Stimulated activated CD4-positive, alpha-beta T cell treated with anti-CD3 and anti-CD28 coated beads, Interleukin-15, amount 100 ng/mL, for 24 hours (primary cell): ENCODE measurements at regions not wholly inside any gene's neighbourhood (a gene's known extent, or its start where the extent isn't known, plus 50 kb on each side); places are given as distances from the start of the nearest gene placed in this dataset.
"Not testable (repeated sequence)": the region's sequence is repeated elsewhere in the genome, so short reads cannot be mapped to it uniquely, and the experiment has no call there.

Experiments
- DNase-seq: peaks from one replicate; pipeline ENCODE4 v3.0.0-alpha.2; 2020

DNA sequence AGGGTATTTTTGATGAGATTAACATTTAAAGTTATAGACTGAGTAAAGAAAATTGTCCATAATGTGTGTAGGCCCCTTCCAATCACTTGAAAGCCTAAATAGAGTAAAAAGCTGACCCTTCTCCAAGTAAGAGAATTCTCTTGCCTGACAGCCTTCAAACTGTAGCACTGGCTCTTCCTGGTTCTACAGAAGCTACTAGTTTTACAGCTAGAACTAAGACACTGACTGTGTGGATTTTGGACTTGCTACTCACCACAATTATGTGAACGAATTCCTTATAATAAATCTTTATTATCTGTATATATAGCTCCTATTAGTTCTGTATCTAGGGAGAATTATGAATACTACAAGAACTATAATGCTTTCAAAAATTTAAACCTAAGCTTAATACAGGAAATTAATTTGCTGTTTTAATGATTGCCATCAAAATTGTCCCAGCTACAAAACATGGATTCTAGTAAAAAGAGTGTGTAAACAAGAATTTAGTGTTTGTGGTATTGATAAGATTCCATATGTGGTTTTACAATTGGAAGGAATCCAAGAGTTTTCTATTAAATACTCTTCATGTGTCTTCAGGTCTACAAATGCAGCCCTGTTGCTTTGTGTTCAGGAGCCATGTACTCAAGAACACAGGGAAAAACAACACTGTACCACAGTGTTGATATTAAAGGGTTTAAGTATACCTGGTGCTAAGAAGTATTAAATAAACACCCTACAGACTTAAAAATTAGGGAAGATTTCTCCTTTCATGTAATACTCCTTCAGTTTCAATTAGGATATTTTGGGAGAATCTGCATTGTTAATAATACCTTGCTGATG is 366.5 kb downstream of the CXXC4 start:
- no peak for DNase-seq

- no peak for DNase-seq
Observed at GRCh38 chr4:104123021-104123420, 371.7 kb downstream of the CXXC4 start.

DNA sequence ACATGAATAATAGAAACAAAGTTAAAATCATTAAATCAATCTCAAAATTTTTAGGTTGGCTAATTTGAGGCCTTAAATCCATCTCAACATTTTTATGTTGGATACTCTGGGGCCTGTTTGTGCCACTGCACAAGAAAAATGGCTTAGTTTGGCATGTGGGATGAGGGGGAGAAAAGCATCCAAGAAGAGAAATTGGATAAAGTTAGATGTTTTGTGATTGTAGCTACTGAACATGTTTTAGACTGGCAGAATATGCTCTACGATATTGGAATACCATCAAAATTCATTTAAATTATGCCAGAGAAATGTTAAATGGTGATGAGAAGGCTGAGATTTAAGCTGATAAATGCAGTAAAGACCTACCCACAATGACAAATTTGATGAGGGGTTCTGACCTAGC is 376.9 kb downstream of the CXXC4 start:
- DNase-seq: no peak

GRCh38 chr4:104113850-104114249 is 380.8 kb downstream of the CXXC4 start:
- no peak for DNase-seq

- DNase-seq: no peak
Observed at GRCh38 chr4:104099141-104099540, 379.4 kb upstream of the TACR3 start.

DNA sequence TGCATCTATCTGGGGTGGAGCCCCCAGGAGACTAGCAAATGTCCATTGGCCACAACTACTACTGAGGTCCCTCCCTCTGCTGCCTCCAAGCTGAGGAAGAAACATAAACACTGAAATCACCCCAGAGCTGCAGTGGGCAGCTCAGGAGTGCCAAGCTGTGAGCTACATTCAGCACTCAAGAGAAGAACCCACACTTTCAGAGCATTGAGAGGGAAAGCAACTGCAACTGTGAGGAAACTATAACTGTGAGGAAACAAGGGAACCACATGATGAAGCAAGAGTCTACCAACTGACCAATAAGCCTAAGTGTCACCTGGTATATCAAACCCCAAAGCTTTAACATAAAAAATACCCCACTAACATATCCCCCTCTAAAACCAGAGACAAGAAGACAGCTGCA is 373.5 kb upstream of the TACR3 start:
- no peak for DNase-seq

- DNase-seq: no peak
Observed at GRCh38 chr4:104073229-104073628, 353.4 kb upstream of the TACR3 start.

- no peak for DNase-seq
Observed at GRCh38 chr4:104066533-104066932, 346.7 kb upstream of the TACR3 start.

DNA sequence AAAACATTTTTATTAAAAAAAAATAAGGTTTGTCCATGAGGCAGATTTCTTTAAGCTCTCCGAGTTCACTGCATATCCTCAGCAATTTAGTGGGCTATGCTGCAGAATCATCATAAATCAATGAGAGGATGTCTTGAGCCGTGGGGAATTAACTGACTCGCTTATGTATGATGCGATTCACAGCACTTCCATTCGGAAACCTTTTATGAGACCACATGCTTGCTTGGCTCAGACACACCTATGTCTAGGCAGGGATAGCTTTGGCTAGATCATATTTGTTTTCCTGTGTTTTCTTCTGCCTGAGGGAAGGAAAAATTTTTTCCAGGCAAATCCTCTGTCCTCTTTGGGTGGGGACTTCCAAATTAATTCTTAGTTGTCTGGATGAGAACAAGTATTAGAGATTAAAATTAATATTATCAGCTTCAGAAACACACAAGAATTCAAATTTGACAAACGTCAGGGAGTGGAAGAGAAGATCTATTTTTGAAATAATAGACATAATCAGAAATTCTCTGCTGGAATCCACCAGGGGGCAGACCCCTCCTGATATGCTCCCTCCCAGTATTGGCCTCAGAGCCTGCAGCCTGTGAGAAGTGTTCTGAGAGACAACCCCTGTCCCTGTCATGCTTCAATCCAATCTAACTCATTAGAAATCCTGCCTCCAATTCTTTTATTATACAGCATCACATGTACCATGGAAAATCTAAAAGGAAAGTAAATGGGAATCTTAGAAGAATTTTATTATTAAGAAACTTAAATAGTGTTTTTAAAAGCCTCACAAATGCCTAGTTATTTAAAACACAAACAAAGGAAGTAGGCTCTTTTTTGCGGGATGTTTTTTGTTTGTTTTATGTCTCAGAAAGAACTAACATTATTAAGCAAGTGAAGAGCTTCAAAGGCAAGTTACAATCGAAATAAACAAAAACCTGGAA is 345.1 kb upstream of the TACR3 start:
- peak; percentile 15 for DNase-seq

DNA sequence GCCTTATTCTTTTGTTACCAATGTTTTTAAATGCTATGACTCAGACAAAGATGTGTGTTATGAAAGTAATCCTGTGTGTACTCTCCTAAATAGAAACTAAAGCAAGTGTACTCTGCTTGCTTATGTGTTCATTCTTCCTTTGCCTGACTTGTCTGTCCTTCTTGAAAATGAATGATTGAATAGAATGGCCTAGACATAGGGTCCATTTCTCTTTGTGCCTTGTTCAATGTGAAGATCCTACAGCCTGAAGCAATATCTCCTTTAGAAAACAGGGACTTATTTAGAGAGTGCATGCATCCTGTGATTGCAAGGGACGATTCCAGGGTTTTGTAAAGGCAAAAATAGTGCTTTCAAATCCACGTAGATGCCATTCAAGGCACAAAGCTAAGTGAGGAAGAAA is 343.6 kb upstream of the TACR3 start:
- no peak for DNase-seq

GRCh38 chr4:104044369-104044768 is 324.6 kb upstream of the TACR3 start:
- no peak for DNase-seq

DNA sequence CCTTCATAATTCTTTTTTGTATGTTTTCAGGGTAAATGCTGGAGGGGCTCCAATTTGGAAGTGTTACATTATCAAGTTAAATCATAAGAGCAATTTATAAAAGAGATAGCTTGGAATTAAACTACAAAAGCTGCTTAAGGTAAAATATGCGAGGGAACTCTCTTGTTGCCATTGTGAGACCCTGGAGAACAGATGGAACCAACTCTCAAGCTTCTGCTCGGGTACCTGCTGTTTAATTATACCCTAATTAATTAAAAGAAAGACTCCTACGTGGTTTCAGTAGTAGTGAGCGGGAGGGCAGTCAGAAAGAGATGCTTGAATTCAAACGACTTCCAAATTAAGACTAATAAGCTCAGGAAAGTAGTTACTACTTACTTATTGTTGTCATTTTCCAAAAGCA is 313.1 kb upstream of the TACR3 start:
- no peak for DNase-seq

- DNase-seq: no peak
Observed at GRCh38 chr4:104025251-104025650, 305.5 kb upstream of the TACR3 start.

- DNase-seq: no peak
Observed at GRCh38 chr4:104022831-104023230, 303.0 kb upstream of the TACR3 start.

DNA sequence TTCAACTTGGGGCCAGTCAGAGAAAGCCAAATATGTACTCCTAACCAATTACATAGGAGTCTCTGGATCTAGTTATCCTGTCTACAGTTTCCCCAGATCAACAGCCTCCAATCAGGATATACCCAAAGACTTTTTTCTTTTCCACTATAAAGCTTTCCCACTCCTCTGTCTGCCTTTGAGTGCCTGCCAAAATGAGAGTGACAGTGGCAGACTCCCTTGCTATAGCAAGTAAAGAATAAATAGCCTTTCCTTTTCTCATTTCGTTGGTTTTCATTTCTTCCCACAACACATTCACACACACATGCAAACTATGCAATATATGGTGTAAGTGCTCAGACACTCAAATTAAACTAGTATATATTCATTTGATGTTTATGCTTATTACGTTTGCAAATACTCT is 302.4 kb upstream of the TACR3 start:
- DNase-seq: no peak

GRCh38 chr4:104020641-104021040 is 300.9 kb upstream of the TACR3 start:
- DNase-seq: no peak

DNA sequence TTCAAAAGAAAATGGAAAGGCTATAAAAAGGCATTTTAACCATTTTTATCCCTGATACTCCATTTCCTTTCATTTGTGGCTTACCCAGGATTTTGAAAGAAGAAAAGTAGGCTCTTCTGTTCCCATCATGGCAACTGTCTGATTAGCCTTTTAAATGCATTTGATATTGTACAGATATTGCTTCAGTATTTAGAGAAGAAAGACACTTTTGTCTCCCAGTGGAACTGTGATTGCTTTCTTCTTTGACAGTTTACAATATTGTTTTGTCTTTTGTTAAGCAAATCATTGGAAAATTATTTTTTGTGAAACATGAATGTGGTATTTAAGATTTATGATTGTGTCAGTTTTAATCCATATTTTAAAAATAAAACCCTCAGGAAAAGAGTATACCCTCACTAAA is 297.4 kb upstream of the TACR3 start:
- no peak for DNase-seq

- no peak for DNase-seq
Observed at GRCh38 chr4:104015680-104016079, 295.9 kb upstream of the TACR3 start.

GRCh38 chr4:104010722-104011121 is 290.9 kb upstream of the TACR3 start:
- DNase-seq: no peak

- not testable (repeated sequence) for DNase-seq
Observed at GRCh38 chr4:104002318-104002717, 282.5 kb upstream of the TACR3 start.

DNA sequence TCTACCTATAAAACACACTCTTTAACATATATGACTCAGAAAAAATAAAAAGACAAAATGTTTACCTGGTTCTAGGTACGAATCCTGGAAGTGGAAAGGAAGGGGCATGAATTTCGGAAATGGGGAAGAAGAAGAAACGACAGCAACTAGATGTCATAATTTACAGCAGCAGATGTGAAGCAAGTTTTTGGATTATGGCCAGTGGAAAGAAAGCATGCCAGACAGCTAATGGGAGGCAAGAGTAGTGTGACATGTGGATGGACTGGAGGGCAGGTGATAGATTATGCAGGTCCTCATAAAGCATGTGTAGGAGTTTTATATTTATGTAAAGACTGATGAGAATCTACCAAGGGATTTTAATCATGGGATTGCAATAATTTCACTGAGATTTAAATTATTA is 279.0 kb upstream of the TACR3 start:
- no peak for DNase-seq

DNA sequence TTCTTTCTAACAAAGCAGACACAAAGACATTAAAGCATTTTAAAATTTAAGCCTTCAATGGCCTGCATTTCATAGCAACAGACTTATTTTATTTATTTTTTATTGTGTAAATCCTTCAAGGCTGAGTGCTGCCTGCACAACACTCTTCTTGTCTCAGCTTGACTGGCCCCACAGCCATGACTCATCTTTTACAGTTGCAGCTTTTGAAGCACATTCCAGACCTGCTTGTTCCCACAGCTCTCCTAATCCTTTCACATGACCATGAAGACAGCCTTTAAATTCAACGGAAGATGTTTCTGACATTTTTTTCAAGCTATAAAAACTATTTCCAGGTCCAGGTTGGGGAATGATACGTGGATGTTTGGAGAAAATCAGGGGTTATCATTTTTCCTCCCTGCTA is 276.9 kb upstream of the TACR3 start:
- no peak for DNase-seq

DNA sequence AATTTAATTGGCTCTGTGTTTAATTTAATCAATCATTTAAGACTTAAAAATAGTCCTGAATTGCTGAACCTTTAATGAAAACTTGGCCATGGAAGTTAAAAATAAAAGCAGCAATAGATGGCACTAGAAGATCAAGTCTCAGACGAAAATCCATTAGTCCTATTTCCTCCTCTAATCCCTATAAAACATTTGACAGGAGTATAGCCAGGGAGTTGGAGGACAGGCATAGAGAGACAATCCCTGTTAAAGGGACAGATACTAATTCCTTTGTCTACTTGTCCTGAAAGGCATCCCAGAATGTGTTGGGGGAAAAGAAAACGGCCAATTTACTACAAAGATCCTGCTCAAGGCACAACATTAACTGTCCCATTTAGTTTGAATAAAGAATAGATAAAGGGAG is 276.3 kb upstream of the TACR3 start:
- no peak for DNase-seq

DNA sequence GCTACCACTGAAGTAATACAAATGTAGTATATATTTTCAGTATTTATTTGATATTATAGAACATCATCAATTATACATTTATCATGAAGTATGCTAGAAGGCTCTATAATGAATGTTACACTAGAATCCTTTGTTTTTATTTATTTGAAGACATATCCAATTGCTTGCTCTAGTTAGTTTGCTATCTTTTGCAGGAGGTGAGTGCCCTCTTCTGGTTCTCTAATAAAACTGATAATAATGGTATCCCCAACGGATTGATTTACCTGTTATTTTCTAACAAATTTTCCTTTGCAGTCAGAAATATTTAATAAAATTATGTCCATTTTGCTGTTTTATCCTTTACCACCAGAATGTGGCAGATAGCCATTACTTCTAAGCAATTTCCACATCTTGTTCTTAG is 274.3 kb upstream of the TACR3 start:
- DNase-seq: no peak
